Activated CD4-positive, CD25-positive, alpha-beta regulatory T cell (primary cell): ENCODE measurements at regions not wholly inside any gene's neighbourhood (a gene's known extent, or its start where the extent isn't known, plus 50 kb on each side); places are given as distances from the start of the nearest gene placed in this dataset.

Experiments
- DNase-seq, 4 experiments: peaks; one replicate each; lab custom pipeline; 2025; lab: John Stamatoyannopoulos, UW

DNA sequence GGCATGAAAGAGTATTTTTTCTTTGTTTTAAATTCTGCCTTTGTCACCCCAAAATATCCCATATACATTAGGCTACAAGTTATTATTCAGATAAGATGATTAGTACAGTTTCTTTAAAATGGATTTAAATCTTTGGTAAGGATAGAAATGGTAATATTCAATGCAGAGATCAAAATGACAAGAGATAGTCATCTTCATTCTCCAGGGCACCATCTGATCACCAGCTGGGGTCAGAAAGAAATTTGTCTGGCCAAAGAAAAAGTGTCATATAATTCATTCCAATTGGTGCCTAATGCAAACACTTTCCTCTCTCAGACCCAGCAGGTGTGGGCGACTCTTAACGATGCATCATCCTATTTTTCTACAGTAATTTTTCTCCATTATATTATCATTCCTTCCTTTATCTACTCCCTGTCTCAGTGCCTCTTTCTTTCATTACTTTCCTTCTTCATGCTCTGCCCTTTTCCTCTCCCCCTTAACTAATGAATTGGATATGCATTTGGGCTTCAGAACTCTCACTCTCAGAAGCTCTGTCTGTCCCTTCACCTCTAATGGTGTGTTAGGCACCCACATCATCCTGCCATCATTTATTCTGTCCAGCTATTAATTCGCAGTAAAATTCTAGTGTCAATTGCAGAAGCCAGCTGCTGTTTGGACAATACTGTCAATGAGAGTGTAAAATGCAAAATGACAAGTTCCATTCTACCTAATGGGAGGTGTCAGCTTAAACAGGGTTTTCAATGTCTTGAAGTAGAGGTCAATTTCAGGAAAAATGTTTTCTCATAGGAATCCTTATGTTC lies 570.5 kb downstream of the TDRD15 start:
- DNase-seq = no peak

DNA sequence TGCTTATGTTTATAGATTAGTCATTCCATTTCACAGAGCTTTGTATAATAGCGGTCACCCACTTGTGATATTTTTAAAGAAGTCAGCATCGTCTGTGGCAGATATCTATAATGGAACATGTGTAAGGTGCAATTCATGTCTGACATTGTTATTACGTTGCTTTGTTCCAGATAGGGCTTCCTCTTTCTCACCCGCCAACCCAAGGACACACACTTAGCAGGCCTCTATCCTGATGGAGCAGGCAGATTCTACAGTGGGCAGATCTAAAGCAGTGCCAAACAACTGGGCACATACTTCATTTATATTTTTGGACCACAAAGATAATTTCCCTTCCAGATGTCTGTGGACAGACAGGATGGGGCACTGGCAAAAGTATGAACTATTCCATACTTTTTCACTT lies 573.1 kb downstream of the TDRD15 start:
- no peak for DNase-seq

DNA sequence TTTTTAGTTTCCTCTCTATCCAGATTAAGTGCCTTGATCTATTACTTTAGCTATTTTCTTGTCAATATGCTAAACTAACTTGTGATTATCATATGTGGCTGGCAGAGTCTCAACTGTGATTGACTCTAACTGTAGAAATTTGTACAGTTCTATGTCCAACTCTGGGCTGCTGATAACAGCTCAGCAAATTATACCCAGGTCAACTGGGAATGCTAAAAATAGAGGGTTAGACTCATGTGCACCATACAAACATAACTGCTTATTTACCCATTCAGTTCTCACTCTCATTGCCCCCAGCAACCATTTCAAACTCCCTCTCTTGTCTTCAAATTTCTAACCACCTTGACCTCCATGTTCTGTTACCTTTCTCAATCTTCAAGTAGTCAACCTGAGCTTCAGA lies 576.9 kb downstream of the TDRD15 start:
- no peak for DNase-seq

DNA sequence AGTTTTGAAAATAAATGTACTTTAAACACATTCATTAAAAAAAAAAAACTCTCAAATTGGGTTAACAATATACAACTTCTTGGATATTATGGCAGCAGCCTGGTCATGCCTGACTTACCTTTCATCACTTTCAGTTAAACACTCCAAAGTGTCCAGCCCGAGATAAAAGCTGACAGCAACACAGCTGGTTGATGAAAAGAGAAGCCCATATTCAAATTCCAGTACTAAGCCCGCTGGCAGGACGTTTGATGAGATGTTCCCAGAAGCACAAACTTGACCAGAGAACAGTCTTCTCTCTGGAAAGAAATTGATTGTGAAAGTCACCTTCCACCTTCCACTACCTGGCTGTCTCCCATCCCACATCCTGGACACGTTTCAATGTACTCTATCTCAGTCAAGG lies 586.3 kb downstream of the TDRD15 start:
- no peak for DNase-seq

DNA sequence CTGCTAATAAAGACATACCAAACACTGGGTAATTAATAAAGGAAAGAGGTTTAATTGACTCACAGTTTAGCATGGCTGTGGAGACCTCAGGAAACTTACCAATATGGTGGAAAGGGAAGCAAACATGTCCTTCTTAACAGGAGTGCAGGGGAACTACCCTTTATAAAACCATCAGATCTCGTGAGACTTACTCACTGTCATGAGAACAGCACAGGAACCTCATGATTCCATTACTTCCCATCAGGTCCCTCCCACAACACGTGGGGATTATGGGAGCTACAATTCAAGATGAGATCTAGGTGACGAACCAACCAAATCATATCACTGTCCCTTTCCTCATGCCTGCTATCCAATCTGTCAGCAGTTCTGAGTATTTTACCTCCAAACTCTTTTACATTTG lies 586.7 kb downstream of the TDRD15 start:
- no peak for DNase-seq

DNA sequence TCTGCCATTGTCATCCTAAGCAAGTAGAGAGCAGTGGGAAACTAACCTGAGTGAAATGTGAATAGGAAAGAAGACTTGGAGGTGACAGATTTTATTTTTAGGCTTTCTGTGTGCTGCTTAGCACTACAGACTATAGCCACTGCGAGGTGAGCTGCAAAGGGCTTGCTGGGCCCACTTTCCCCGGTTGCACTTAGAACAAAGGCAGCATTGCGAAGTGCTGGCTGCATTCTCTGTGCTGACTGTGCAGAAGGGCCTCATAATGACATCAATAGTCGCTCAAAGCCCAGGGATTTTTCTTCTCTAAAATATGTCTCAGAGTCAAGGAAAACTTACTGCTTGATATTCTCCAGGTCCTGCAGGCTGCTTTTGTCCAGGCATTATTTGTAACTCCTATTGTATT lies 592.1 kb downstream of the TDRD15 start:
- no peak for DNase-seq

DNA sequence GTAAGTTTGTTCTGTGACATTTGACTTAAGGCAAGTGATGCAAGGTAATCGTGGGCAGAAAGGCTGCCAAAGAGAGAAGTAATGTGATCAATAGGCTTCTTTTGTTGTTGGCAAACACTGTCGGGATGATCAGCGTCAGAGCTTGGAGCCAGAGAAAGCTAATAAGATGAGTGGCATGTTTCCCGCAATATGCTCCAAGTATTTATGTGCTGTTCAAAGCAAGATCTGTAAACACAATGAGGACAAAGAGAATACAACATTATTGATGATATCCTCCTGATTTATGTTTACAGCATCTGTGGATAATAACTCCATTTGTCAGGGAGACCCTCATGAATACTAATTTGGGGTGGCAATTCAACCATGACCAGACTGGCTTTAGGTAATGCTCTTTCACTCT lies 603.3 kb downstream of the TDRD15 start:
- DNase-seq = no peak

DNA sequence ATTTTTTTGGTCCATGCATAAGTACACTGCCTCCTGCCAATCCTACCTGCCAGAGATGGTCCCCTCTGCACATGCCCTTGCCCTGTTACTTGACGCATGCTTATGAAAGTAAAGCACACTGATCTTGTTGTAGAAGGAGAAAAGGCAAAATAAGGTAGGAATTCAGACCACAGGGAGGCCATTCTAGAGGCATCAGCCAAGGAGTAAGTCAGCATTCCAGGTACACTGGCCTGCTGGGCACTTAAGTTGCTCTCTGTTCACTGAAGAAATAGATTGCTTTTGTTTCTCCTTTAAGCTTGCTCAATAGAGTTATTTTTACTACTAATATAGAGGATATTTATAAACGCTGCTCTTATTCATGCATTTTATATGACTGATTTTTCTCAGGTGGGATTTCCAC lies 604.4 kb downstream of the TDRD15 start:
- DNase-seq = no peak

DNA sequence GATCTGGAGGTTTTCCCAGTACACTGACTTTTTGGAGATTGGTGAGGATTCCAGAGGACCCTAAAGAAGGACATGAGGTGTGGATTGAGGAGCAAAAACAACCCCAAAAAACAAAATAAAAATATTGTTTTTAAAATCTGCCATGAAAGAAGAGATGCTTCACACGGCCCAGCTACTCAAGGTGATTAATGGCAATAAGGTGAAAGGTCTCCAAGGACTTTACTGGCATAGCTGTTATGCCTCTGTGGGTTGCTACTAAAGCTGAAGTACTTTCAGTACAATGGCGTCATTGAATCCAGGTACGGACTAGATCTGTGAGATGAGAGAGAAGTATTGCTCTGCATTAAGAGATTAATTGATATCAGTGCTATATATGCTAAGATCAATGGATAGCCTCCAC lies 606.4 kb downstream of the TDRD15 start:
- no peak for DNase-seq

DNA sequence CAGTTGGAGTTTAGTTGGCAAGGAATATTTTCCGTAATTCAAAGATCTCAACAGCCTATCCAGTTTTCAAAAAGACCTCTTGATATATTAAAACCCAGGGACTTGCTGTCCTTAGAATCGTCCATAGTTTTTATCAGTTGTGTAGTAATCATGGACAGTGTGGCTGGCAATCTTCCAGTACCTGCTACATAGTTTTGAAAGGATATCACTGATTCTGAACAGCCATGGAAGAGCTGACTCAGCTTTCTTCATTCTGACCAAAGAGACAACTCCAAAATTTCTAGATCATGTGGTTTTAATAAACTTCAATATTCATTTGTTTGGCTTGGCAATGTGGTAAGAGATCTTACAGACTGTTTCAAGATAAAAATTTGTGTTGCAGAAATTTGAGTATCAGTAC lies 616.7 kb downstream of the TDRD15 start:
- DNase-seq = no peak

DNA sequence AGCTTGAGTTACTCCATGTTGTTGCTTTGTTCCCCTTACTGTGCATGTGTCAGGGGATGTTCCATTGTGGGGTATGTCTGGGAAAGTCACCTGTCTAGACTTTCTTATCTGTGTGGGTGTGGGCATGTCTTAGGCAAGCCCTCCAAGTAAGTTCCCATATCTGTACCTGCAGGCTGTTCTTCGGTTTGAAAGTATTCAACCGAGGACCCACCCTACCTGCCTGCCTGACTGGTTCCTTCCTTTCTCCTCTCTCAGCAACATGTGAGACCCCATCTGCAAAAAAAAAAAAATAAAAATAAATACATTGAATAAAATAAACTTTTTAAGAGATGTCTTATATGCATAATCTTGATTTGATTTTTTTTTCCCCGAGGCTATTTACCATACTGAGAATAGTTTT lies 622.7 kb downstream of the TDRD15 start:
- DNase-seq = no peak

DNA sequence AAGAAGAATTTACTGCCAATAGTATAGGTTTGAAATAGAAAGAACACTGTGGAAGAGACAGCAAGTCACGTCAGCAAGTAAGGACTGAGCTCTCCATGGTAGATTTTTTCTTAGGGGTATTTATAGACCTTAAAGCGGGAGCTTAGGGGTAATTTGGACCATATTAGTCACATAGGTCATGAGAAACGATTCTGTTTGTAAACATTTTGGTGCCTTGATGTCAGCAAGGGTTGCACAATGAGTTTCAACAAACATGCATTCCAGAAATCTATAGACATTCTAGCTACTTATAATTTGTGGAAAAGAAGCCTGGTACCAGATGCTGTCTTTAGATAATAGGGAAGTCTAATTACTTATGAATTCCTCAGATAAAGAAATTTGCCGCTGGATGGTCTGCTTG lies 624.7 kb downstream of the TDRD15 start:
- no peak for DNase-seq

DNA sequence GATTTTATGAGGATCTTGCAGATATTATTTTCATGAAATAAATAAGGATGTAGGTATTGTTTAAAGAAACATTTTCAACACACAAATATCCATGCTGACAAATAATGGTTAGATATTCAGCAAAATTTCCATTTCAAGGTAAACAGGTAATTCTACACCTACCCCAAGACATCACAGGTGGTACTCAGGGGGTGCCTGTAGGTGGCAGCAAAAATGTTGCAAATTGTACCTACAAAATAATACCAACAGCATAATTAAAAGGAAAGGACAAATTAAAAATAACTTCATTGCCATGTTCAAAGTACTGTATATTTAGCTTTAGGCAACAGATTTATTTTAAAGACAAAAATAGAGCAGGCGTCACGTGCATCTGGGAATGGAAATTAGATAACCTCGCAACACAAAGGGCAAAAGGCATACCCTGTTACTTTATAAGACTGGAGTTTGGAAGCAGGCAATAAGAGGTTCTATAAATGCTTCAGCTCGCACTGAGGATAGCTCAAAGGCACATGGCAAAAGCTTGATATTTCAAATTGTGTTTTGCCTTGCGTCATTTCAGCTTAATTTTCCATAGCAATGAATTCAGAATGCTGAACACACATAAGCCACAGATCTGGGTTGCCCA lies 630.5 kb downstream of the TDRD15 start:
- DNase-seq = no peak

DNA sequence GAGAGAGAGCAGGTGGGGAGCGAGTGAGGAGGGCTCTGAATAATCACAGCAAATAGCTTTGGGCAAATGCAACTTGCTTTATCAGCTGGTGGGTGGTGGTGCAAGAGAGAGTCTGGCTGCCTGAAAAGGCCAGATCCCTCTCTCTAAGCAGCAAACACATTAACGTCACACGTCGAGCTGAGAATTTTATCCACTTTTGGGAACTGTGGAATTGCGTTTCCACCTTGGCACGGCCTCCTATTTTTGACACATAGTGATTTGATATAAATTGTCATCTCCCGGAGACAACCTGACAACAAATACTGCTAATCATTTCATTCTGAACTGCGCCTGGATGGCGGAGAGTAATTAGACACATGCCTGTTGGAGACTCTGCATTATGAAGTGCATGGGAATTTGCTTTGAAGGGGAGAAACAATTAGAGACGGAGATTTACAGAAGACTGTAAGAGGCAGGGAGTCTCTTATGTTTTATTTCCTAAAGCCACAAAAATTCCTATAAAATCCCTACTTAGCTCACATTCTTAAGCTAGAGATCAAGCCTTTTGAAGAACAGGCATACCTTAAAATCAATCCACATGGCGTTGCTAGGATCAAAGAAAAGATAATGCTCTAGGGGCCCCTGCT lies 634.1 kb downstream of the TDRD15 start:
- no peak for DNase-seq

DNA sequence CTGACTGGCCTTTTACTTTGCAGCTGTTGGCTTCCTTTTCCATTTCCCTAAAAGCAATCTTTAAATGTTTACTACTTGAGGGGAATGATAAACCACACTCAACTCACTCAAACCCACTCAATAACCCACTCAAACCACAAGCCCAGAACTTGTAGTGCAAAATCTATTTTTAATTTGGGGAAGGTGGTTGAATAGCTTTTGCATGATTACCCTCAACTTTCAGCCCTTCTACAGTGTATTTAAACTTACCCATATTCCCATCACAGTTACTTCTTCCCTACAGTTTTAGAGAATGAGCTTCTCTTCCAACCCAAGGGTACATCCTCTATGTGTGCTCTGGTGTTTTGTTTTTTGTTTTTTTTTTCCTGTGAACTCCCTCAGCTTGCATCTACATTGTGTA lies 636.1 kb downstream of the TDRD15 start:
- no peak for DNase-seq

DNA sequence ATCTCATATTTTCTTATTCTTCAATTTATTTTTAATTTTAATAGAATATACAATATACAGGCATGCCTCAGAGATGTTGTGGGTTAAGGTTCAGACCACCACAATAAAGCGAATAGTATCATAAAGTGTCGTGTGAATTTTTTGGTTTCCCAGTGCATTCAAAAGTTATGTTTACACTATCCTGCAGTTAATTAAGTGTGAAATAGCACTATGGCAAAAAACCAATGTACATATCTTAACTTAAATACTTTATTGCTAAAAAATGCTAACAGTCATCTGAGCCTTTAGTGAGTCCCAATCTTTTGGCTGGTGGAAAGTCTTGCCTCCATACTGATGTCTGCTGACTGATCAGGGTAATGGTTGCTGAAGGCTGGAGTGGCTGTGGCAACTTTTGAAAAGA lies 637.6 kb downstream of the TDRD15 start:
- DNase-seq = no peak

DNA sequence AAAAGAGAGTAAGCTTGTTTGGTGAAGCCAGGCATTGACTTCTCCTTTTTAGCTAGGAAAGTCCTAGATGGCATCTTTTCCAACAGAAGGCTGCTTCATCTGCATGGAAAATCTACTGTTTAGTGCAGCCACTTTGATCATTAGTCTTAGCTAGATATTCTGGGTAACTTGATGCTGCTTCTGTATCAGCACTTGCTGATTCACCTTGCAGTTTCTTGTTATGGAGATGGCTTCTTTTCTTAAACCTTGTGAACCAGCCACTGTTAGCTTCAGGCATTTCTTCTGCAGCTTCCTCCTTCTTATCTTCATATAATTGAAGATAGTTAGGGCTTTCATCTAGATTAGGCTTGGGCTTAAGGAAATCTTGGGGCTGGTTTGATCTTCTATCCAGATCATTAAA lies 639.7 kb downstream of the TDRD15 start:
- DNase-seq = no peak

DNA sequence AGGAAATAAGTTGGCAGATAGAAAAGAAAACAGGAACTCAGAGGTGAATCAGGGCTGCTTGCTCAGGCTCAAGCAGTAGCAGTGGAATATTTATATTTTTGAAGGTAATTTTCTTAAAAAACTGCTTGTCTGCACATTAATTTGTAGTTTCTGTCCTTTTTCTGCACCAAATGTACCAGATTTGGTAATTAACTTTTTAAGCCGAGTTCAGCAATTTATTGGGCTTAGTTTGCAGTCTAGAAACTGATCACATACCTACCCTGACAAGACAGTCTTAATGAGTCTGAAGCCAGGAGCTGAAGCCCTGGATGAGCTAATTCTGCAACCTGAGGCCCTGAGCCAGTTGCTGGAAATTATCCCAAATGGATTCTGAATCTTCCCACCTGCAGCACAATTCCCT lies 647.0 kb downstream of the TDRD15 start:
- DNase-seq = no peak

DNA sequence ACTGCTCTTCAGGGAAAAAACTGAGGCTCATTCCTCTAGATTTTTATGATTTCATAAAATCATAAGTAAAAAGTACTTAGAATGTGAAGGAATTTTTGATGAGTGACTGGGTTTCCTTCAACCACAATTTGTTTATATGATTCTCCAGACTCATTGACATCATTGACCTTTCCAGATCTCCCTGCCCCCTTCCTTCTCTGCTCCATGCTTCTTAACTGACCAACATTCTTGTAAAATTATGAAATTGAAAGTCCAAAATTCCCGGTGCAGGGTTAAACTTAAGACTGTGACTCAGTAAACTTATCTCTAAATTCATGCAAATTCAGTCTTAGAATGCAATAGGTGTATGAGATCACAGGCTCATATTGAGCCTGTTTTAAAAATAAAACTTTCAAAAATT lies 648.9 kb downstream of the TDRD15 start:
- no peak for DNase-seq

DNA sequence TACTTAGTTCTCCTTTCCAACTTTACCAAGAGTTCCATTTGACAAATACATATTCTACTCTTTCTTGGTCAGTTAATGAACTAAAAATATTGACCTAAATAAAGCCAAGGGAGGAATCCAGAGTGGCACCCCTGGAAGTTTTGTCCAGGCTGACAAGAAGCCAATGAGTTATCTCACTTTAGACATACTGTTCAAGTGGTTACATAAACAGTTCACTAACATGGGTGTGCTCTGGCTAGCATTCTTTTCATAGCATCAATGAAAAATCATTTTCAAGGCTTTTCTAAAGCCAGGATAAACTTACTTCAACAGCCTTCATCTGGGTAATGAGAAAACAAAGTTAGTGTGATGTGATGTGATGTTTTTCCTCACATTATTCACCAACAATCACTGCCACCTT lies 649.4 kb downstream of the TDRD15 start:
- no peak for DNase-seq

DNA sequence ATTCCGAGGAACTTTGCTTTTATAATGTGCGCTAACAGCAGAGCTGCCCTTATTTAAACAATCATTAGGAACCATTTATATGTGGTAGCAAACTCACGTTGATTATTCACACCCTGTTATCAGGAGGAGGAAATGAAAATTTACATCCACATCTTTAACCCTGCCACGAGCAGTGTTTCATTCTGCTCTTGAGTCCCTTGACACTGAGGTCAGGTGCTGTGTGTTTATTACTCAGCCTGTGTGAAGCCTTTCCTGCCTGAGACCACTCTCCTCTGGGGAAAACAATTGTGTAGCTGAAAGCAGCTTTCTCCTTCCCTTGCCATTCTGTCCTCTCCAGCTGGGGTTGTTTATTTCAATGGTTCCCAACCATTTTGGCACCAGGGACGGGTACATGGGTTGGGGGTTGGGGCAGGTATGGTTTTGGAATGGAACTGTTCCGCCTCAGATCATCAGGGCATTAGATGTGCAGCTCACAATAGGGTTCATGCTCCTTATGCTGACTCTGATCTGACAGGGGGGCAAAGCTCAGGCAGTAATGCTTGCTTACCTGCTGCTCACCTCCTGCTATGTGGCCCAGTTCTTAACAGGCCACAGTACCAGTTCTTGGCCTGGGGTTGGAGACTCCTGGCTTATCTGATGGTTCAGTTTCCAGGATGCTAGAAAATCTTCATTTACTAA lies 651.1 kb downstream of the TDRD15 start:
- no peak for DNase-seq

DNA sequence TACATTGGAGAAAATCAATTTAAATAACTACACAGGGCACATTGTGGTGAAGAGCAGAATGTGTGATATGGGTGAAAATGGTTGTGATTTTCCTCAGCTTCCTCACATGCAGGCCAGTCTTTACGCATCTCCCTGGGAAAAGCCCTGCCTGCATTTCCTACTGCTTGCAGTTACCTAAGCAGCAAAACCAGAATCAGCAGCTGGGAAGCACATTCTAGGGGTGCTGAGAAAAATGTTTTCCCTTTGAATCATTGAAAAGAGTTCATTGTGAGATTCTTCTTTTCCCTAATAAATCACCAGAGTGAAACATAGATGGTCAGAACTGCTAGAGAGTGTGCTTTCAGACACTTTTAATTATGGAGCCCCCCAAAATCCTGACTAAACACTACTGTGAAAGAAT lies 656.0 kb downstream of the TDRD15 start:
- no peak for DNase-seq

DNA sequence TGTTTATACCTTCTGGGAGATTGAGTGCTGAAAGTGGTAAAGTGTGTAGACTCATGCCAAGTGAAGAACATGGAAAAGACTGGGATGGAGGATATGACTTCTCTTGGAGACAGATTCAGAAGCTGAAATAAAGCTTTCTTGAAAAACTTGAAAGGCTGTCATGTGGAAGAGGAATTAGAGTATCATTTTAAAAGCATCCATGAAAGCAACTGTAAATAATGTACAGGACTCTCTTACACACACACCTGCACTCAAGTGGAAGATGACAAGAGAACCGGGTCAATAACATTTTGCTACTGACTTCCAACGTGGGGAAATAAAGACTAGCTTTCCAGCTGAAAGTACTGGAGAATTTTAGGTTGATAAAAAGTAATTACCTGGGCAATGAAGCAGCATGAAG lies 658.2 kb downstream of the TDRD15 start:
- DNase-seq = no peak
